Testis (tissue), 2 donors: ENCODE measurements at regions not wholly inside any gene's neighbourhood (a gene's known extent, or its start where the extent isn't known, plus 50 kb on each side); places are given as distances from the start of the nearest gene placed in this dataset.

Experiments
- DNase-seq: peaks from one replicate; pipeline ENCODE4 v3.0.0-alpha.2; 2019
- H3K27ac ChIP-seq, 2 donors: fragments of 200-600 bp; sonication (generic); one replicate each; pipeline ENCODE4 v1.5.1; 2019
- H3K27me3 ChIP-seq: fragments of 200-600 bp; sonication (generic); one replicate; pipeline ENCODE4 v1.5.1; 2019
- H3K36me3 ChIP-seq: fragments of 200-600 bp; sonication (generic); one replicate; pipeline ENCODE4 v1.5.1; 2017; ENCODE audit warnings: low read depth; ENCODE audit errors: missing control alignments
- H3K4me1 ChIP-seq: fragments of 200-600 bp; sonication (generic); one replicate; pipeline ENCODE4 v1.5.1; 2019
- H3K4me3 ChIP-seq, 2 donors: fragments of 200-600 bp; sonication (generic); one replicate each; pipeline ENCODE4 v1.5.1; 2017 to 2019
- H3K9me3 ChIP-seq: fragments of 200-600 bp; sonication (generic); one replicate; pipeline ENCODE4 v1.5.1; 2017
- POLR2A ChIP-seq: fragments of 450-650 bp; IDR thresholded peaks from one replicate; pipeline ENCODE4 v1.6.1; 2017; ENCODE audit warnings: antibody characterized with exemption, mild to moderate bottlenecking, moderate library complexity
- WGBS, 2 donors: methylation state at CpG; one replicate each; pipeline ENCODE4 v1.1.5; 2018; 5-methylcytosine and 5-hydroxymethylcytosine counted together
- intact Hi-C: fragments of 100-400 bp; cut with DNase I; formaldehyde crosslinking; loops from one replicate; pipeline ENCODE4 v1.15.1; 2023; ENCODE audit warnings: low total_unique reads
- TF ChIP-seq, protein P1 (sequence below), 3 experiments: fragments of 450-650 bp in 2 of 3; fragments of 200-600 bp in 1 of 3; sonication (generic) in 1 of 3; IDR thresholded peaks; one replicate each; pipeline ENCODE4 v1.5.1; 2016 to 2019; ENCODE audit warnings: antibody characterized with exemption in 3 of 3, mild to moderate bottlenecking in 2 of 3, moderate library complexity in 1 of 3

DNA sequence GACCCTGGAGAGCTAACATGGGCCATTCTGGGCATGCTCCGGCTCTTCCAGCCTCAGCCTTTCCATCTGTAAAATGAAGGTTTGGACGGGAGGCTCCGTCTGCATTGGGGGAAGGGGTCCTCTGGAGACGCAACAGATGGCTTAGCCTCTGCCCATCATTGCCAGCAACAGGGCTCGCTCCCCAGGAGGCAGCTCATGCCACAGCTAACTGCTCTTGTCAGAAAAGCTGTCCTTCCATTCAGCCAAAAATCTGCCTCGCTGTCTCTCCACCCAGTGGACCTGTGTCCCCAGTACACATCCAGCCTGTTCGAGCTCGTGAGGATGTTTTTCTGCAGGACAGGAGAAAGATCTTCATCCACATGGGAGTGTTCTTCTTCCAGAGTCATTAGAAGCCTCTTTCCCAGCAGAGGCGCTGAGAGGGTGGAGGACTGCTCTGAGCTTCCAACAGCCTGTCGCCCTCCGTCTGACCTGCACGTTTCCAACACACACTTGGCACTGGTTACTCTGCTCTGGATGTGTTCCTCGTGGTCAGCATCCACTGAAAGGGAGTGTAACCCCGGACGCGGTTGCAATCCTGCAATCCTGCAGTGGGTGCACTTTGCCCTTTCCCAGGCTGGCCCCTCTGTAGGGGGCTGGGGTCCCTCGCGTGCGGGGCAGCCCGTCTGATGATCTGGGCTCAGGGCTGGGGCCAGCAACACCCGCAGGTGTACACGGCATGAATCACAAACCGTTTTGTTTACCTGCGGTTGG is 1340.9 kb downstream of the TBC1D22A start:
- intact Hi-C loops = no loop called here
- H3K4me3 ChIP-seq = no peak overlapping the region
- no peak for DNase-seq
- H3K4me1 ChIP-seq = no peaks in the 10 kb centered on the region
- TF ChIP-seq, protein P1, sequence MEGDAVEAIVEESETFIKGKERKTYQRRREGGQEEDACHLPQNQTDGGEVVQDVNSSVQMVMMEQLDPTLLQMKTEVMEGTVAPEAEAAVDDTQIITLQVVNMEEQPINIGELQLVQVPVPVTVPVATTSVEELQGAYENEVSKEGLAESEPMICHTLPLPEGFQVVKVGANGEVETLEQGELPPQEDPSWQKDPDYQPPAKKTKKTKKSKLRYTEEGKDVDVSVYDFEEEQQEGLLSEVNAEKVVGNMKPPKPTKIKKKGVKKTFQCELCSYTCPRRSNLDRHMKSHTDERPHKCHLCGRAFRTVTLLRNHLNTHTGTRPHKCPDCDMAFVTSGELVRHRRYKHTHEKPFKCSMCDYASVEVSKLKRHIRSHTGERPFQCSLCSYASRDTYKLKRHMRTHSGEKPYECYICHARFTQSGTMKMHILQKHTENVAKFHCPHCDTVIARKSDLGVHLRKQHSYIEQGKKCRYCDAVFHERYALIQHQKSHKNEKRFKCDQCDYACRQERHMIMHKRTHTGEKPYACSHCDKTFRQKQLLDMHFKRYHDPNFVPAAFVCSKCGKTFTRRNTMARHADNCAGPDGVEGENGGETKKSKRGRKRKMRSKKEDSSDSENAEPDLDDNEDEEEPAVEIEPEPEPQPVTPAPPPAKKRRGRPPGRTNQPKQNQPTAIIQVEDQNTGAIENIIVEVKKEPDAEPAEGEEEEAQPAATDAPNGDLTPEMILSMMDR (IDR thresholded peaks at IDR 0.05) = no peak
- TF ChIP-seq POLR2A = no peak
- 41 to 48% methylated on average over 24 of the region's 24 CpGs for WGBS, 2 donors
- H3K27me3 ChIP-seq = no peaks in the 10 kb centered on the region
- no peaks in the 10 kb centered on the region for H3K36me3 ChIP-seq
- H3K27ac ChIP-seq = no peak overlapping the region
- H3K9me3 ChIP-seq = no peaks in the 10 kb centered on the region

DNA sequence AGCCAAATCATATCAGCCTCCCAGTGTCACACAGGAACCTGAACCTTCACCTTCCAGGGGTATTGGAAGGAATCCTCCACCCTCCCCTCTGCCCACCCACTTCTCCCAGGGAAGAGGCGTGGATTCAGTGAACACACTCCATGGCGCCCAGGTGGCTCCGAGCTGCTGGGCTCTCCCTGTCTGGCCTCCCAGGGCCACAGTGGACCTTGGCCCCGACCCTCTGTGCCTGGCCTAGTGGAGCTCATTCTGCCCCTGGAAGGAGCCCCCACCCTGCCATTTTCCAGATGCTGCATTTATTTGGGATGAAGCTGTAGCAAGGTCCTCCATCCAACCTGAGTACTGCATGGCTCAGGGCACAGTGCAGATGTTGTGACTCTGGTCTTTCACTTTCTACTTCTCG is 1340.1 kb downstream of the TBC1D22A start:
- Histone ChIP-seq H3K36me3 (no peaks in the 10 kb centered on the region), H3K27ac (no peak overlapping the region), H3K4me1 (no peaks in the 10 kb centered on the region), H3K9me3 (no peaks in the 10 kb centered on the region), H3K27me3 (no peaks in the 10 kb centered on the region), H3K4me3 (no peak overlapping the region)
- intact Hi-C loops = no loop called here
- 83 to 85% methylated on average over 5 of the region's 5 CpGs for whole genome bisulfite sequencing, 2 donors
- DNase-seq = no peak
- TF ChIP-seq, protein P1 (IDR thresholded peaks at IDR 0.05) = no peak
- TF ChIP-seq POLR2A = no peak

DNA sequence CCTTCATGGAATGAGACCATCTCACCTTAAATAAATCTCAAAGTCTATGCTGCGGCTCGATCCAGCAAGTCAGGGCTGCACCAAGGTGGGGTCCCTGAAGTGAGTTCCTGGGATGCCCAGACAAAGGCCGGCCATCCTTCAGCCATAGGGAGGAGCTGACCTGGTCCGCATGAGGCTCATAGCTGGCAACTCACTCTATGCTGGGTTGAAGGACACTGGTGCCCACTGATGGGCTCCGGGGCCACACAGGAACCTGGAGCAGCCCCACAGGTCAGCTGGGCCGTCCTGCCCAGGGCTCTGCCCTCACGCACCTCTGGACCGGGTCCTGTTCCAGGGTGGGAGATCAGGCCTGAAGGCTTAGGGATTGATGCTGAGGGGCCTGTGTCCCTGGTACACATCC is 1339.3 kb downstream of the TBC1D22A start:
- H3K4me3 ChIP-seq = no peak overlapping the region
- no peaks in the 10 kb centered on the region for H3K9me3 ChIP-seq
- DNase-seq = no peak
- H3K36me3 ChIP-seq = no peaks in the 10 kb centered on the region
- no peaks in the 10 kb centered on the region for H3K27me3 ChIP-seq
- no peak overlapping the region for H3K27ac ChIP-seq
- intact Hi-C loops = no loop called here
- 91 to 100% methylated on average over 5 to 8 of the region's 8 CpGs for WGBS, 2 donors
- no peak for TF ChIP-seq POLR2A
- TF ChIP-seq, protein P1 (IDR thresholded peaks at IDR 0.05) = no peak
- no peaks in the 10 kb centered on the region for H3K4me1 ChIP-seq

DNA sequence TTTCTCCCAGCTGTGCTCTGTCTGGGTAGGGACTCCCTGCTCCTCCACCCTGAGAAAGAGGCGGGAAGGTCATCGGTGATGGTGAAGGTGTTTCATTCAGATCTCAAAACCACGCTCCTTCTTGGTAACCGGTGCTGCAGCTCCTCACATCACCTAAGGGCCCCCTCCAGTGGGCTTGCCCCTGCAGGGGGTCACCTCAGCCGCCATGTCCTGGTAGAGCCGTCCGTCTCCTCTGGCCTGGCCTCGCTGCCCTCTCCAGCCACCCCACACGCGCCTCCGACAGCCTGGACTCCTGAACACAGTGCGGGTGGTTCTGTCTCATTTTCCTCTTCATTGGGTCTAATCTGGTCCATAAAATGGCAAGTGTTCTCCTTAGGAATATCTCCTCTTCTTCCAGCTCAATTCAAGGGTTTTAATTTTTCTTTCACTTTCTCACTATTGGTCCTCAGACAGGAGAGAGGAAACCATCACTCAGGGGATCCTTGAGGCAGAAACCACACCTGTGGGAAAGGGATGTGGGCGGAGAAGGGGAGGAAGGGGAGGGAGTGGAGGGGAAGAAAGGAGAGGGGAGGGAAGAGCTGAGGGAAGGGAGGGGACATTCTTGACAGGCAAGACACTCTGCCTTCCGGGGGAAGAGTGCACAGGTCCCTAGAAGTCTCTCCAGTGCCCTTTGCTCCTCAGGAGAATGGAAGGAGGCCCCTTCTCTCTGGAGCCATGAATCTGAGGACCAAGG is 1338.4 kb downstream of the TBC1D22A start:
- intact Hi-C loops = no loop called here
- 84 to 90% methylated on average over 13 to 14 of the region's 14 CpGs for WGBS, 2 donors
- no peak for DNase-seq
- Histone ChIP-seq H3K36me3 (no peaks in the 10 kb centered on the region), H3K9me3 (no peaks in the 10 kb centered on the region), H3K4me1 (no peaks in the 10 kb centered on the region), H3K4me3 (no peak overlapping the region), H3K27ac (no peak overlapping the region), H3K27me3 (no peaks in the 10 kb centered on the region)
- TF ChIP-seq POLR2A = no peak
- TF ChIP-seq, protein P1 (IDR thresholded peaks at IDR 0.05) = no peak
